Renal cortex interstitium (tissue), 11 donors: ENCODE measurements at regions not wholly inside any gene's neighbourhood (a gene's known extent, or its start where the extent isn't known, plus 50 kb on each side); places are given as distances from the start of the nearest gene placed in this dataset.

Source experiments
- DNase-seq, 11 donors: peaks; one replicate each; pipeline ENCODE4 v3.0.0-alpha.2; 2013; ENCODE audit warnings: low read depth in 9 of 11, low spot score in 4 of 11; ENCODE audit errors: extremely low read depth in 1 of 11

DNA sequence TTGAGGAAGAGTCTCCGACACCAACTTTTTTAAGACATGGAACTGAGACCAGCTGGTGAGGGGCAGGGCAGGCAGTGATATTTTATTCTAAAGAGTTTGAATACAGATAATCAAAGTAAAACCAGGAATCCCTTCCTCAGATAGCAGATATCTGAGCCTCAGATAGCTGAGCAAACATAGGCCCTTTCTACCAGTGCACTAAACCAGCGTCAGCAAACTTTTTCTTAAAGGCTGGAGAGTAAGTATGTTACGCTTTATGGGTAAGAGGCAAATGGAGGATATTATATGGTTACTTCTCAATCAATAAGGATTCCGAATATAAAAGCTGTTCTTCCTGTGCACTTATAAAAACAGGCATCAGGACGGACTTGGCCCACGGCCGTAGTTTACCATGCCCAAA, 73.9 kb downstream of the WNT5A start:
- no peak for DNase-seq

DNA sequence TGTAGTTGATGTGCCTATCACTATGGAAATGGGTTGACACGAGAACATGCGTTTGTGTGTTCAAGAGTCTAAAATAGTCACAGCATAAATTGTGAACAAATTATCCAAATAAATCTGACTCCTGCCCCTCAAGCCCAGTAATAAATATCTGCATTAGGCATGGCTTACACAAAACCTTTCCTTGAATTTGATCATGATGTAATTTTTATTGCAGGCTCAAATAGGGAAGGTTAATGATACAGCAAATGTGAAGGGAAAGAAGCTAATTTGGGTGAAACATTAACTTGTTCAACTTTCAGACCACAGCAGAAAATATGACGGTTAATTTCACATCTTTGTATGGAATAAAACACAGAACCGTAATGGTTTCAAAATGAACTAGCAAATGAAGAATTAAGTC, 74.6 kb downstream of the WNT5A start:
- no peak for DNase-seq

DNA sequence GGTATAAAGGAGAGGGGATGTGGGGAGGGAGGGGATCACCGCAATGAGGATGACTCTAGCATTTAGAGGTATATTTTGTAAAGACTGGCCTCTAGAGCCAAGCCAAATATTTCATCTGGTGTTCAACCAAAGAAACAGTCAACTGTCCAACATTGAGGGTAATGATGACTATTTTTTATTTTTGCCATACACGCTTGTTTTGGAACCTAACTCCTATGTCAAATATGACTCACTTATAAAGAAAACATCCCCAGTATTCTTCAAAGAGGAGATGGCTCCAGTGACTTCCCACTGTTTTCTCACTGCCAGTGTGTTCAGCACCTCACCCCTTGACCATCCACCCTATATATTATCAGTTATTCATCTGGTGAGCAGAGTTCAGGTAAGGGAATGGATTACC, 77.3 kb downstream of the WNT5A start:
- DNase-seq, result no peak

DNA sequence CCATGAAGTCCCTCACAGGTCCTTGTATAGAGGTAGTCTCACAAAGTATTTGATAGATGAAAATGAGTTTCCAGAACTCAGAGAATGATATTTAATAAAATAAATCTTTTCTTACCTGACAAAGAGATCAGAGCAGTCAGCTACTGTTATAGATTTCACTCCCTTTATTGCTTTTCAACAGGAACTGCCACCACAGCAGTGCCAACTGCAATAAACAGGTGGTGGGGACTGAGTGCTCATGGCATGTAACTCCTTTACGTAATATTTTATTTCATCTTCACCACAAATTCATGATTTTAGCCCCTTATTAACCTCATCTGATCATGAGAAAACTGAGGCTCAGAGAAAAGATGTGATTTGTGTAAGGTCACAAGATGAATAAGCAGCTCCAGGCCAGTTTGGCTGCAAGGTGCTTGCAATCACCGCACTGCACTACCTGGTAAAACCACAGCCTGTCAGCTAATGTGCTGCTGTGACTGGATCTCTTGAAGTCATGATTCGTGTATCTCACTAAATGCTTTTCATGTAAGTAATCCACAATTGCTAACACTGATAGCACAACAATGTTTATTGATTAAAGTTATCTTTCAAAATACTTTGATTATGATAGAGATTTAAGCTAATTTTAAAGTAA, 78.8 kb downstream of the WNT5A start:
- DNase-seq, result no peak

DNA sequence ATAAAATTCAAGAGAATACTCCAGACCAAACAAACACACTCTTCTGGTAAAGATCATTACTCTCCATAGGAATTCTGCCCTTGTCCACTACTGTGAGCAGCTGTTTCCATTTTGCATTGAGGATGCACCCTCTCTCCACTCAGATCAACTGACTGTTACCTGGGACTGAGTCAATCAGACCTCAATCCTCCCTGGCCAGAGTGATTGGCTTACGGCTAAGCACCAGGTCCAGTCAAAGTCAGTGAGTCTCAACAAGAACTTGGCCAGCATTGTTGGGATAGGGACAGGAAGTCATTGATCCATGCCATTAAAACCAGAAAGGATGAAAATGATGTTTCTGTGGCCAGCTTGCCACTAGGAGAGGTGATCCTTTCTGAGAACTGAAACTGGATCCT, 79.7 kb downstream of the WNT5A start:
- no peak for DNase-seq

DNA sequence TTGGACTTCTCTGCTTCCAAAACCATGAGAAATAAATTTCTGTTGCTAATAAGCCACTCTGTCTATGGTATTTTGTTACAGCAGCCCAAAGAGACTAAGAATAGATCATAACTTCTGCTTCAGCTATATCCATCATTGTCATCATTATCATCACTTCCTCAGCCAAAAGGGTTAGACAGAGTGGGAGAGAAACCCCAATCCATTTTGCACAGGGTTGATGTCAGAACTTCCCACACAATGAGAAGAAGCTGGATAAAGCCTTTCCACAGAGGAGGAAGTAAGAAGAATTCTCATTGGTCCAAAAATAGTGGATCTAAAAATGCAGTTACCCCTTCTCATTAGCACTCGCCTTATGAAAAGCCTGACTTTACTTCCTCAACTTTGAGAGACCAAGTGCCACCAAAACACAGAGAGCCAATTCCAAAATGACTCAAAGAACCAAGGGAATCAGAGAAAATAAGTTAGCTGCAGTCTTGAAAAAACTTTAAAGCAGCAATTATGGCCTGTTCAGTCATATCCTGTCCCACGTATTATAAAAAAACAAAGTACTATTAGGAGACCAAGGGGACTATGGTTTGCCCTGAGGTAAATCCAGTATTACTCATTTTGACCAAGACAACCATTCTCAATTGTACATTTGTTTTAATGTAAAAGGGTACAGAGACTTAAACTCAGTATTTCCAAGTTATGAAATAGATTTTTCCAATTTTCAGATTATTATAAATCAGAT, 80.2 kb downstream of the WNT5A start:
- DNase-seq, result no peak

DNA sequence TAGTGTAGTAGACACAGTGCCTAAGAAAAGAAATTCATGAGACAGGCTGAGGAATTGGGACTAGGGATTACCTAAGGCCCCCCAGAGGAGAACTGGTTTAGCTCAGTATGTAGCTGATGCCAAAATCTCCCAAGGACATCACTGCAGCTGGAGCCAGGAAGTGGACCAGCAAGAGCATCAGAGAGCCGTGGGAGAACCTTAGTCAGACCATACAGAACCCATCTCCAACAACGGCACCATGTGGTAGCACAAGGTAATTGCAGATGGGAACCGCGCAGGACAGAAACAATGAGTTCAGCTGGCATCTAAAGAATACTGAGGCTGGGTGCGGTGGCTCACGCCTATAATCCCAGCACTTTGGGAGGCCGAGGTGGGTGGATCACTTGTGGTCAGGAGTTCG, 81.7 kb downstream of the WNT5A start:
- DNase-seq, result no peak

DNA sequence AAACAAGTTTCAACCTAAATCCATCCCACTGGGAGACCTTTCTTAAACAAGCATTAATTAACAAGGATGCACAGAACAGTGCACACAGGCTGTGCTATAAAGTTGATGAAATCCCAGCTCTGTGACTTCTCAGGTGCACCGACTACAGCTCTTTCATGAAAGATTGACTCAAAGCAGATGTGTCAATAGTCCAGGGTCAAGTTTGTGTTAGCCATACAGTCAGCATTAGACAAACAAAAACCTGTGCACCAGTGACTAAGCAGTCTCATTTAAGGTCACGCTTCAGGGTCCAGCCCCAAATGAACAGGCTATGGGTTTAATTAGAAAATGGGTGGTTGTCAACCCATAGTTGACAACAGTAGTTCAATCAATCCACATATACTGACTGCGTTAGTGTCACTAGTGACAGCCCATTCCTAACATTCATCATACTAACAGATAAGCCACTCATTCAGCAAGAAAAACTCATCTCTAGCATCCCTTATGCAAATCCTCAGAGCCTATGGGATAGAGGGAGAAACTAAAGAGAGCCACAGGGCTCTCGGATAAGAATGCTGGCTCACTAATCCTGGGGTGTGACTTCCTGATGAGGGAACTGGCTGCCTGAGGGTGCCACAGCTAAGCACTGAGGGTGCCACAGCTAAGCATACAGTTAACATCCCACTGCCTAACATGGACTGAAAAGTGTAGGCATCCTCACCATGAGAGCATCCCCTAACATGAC, 84.1 kb downstream of the WNT5A start:
- DNase-seq, result no peak

DNA sequence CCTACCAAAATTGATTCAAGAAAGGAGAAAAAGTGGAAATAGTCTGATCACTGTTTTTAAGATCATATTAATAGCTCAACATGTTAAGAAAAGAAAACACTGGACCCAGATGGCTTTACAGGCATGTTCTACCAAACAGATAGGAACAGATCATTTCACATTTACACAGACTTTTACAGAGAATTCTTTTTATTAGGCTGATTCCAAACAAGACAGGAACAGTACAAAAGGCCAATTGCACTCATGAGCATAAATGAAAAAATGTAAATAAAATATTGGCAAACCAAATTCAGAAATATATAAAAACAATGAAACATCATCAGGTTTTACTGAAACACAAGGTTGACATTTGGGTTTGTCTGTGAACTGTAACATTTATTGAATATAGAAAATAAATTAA, 106.5 kb downstream of the WNT5A start:
- DNase-seq, result no peak

DNA sequence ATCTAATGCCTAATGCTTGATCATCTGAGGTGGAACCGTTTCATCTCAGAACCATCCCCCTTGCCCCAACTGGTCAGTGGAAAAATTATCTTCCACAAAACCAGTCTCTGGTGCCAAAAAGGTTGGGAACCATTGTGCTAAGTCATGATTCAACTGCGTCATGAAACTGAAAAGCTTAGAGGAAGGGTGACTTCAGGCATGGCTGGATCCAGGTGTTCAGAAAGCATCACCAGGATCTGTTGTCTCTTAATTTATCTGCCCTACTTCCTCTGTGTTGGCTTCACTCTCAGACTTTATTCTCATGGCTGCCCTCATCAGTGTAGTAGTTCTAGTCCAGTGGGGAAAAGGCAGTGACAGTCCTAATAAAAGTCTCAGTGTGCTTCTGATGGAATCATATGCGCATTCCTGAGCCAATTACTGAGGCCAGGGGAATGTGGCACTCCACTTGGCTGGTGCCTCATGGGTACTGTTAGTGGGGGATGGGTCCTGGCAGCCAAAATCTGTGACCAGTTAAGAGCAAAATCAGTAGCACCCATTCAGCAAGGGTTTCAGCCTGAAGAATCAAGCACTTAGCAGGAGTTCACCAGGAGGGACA, 110.3 kb downstream of the WNT5A start:
- DNase-seq, result no peak

DNA sequence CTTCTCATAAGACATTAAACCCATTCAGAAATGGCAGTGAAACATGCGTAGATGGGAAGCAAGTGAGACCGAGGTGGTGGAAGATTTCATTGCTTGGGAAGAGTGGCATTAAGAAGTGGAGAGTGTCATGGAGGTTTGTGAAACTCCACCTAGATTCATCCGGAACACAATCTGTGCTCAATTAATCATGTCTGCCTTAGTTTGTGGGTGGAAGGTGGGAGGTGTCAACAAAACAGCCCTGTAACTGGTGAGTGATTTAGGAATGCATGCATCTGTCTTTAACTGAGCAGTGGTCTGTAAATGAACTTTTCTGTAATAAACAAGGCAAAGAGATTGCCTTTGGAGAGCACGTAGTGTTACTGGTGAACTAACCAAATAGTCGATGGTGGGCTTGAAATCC, 113.7 kb downstream of the WNT5A start:
- DNase-seq, result peak in 1 of 11 donors; percentile 18

DNA sequence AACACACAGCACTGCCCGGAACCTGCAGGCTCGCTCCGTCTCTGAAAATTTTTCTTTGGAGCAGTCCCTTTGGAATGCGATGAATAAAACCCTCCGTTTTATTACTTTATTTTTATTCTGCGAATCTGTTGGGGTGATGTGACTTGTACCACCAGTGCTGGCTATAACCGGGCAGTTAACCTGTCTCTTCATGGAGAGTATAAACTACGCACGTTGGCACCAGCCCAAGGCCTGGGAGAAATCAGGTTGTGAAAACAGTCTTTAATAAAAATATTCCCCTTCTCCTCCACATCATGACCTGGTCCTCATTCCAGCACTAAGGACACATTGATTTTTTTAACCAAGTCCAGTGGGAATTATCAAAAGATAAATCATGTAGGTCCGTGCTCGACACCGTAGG, 116.8 kb downstream of the WNT5A start:
- no peak for DNase-seq

DNA sequence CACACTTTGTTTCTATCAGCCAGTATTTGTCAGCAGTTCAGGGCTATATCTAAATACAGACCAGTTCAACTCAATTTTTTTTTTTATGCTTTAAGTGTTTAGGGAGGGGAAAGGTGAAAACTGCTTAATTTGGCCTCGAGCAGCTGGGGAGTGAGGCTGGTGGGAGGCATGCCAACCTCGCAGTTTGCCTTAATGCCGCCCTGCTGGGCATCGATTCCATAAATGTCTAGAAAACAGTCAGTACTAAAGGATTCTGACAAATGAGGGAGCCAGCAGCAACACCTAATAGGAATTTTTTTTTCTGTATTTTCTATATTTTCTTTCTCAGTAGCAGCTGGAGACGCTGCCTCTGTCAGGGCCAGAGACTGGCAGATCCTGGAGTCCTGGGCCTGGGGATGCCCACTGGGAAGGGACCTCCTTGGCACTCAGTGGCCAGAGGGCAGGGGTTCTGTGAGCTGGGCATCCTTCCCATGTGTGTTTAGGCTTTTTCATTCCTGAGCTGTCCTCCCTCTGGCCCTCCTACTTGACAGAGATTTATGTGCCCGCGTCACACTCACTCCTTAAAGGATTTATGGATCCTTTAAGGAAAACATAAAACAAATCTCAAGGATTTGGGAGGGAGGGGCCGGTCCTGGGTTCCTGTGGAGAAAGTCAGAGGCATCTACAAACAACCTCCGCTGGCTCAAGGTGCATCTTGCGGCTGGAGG, 117.8 kb downstream of the WNT5A start:
- peak in 9 of 11 donors; percentile 17 to 52 (median 33) for DNase-seq

DNA sequence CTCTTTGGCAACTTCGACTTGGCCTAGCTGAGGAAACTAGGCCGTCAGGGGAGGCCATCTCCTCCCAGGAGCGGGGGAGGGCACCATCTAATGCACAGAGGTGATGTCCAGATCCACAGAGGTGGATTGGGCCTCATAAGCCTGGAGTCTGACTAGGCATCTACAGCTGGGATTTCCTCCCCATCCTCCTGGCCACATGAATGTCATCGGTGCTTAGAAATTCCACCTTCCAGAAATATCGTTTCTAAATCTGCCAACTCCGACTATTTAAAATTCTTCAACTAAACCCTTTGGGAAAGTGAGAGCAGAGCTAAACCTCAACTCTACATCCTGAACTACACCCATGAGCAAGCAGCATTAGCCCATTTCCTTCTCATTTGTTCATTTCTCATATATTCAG, 118.7 kb downstream of the WNT5A start:
- no peak for DNase-seq

DNA sequence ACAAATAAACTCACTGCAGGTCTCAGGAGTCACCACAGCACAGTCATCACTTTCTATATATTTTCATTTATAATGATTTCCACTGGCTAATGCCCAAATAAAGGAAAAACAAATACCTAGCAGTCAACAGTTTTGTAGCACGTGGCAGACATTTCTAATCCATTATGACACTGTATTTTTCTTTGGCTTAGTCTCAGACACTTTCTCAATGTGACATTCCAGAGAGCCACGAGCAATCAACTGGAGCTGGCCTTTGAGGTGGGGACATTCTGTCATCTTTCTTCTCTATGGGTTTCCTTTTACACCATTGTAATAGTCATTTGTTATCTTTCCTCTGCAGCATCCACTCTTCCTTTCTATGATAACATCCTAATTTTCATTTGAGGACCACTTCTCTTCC, 119.7 kb downstream of the WNT5A start:
- no peak for DNase-seq

DNA sequence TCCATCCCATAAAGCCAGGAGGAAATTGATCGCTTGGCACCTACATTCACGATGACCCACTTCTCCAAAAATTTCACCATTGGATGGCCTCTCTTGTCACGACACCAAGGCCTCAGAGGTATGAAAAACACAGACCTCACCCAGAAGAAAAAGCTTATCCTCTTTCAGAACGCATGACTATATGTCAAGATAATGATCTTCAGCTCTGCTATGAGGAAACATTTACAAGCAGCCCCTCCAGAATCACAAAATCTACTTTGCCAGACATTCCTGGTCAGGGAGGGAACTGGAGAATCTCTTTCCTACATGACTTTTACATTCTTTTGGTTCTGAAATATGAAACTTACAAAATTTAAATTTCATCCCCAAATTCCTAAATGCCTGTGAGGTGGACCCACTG, 122.7 kb downstream of the WNT5A start:
- no peak for DNase-seq

DNA sequence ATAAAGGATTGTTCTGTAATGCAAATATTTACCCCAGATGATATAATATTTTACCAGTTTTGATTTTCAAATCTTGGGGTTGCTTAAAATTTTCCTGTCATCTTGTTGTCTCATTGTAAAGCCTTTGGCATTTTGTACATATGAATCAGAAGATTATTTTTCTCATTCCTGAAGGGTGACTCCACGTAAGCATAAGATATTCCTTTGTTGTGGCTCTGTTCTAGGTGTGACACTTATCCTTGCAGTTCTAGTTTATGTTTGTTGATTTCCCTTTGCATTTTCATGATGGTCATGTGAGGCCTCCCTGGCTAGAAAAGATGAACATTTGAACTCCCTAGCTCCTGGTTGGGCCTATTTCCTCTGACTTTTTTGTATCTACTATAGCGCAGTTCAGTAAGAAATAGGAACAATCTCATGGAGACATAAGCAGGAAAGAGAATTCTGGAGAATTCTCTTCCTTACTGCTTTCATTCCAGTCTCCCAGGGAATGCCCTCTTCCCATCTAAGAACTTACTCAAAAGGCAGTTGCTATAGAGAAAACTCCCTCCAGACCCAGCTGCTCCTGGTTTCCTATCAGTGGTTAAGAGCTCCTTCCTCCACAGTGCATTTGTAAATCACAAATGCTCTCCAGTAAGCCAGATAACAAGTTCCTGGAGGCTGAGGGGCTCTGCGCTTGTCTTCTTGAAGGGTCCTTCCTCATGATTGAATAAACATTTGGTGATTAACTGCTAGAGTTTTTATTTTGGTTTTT, 124.7 kb downstream of the WNT5A start:
- no peak for DNase-seq

DNA sequence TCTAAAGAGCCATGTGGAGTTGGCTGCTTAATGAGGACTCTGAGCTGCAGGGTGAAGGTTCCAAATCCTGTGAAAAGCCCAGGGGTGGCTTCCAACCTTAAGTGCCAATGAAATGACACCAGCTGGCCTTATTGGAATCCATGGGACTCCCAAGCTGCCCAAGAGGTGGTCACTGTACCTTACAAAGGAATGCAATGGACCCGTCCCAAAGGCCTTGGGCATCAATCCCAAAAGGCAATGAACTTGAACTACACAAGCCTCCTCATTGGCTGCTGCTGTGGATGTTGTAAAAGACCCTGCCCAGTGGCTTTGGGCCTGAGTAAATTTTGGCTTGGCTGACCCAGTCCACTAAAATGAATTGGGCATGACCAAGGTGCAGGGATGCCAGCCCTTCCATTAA, 129.3 kb downstream of the WNT5A start:
- no peak for DNase-seq

DNA sequence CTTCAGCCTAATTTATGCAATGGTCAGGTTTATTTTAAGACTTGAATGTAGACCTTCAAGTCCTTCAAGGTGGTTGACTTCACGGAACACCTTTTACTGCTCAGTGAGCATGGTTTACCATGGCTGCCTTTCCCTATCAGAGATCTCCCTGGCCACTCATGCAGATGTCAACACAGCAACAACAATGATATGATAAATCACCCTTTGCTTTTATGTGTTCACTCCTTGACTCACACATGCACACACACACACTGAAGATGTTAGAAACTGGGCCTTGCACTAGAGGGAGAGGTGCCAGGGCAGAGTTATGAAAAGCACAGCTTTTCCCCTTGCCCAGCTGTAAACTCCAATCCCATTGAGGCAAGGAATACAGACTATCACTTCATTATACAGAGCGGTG, 134.4 kb downstream of the WNT5A start:
- no peak for DNase-seq
